Left lung (tissue), 4 donors: ENCODE measurements at regions not wholly inside any gene's neighbourhood (a gene's known extent, or its start where the extent isn't known, plus 50 kb on each side); places are given as distances from the start of the nearest gene placed in this dataset.
A peak's percentile ranks its signal among the peaks of the same experiment; 100 is the strongest.

Source experiments
- ATAC-seq: fragments of 200-7000 bp; cut with Tn5 transposase; one replicate; pipeline ENCODE4 v1.9.1; 2020; ENCODE audit warnings: moderate library complexity
- DNase-seq, 4 donors: peaks; one replicate each; pipeline ENCODE4 v3.0.0-alpha.2; 2013 to 2020
- H3K27ac ChIP-seq, 2 donors: fragments of 200-600 bp; sonication (generic) in 1 of 2; one replicate each; pipeline versions ENCODE4 v1.5.0 to v1.8.0; 2020 to 2021
- H3K27me3 ChIP-seq, 2 donors: fragments of 200-600 bp; sonication (generic) in 1 of 2; one replicate each; pipeline versions ENCODE4 v1.5.0 to v1.8.0; 2020 to 2021
- H3K36me3 ChIP-seq, 2 donors: fragments of 200-600 bp; sonication (generic) in 1 of 2; one replicate each; pipeline versions ENCODE4 v1.5.0 to v1.8.0; 2020 to 2021
- H3K4me1 ChIP-seq, 2 donors: fragments of 200-600 bp; one replicate each; pipeline ENCODE4 v1.8.0; 2021
- H3K4me3 ChIP-seq, 2 donors: fragments of 200-600 bp; sonication (generic) in 1 of 2; one replicate each; pipeline versions ENCODE4 v1.5.0 to v1.8.0; 2020 to 2021; ENCODE audit warnings: mild to moderate bottlenecking in 1 of 2
- H3K9me3 ChIP-seq, 2 donors: fragments of 200-600 bp; sonication (generic) in 1 of 2; one replicate each; pipeline versions ENCODE4 v1.5.0 to v1.8.0; 2020 to 2021
- intact Hi-C, 2 donors: fragments of 100-400 bp; cut with DNase I; formaldehyde crosslinking; loops; one replicate each; pipeline versions ENCODE4 v1.11.2 to v1.14.2; 2022
- TF ChIP-seq, protein P1 (sequence below), 2 donors: fragments of 200-600 bp; sonication (generic) in 1 of 2; IDR thresholded peaks; one replicate each; pipeline versions ENCODE4 v1.5.0 to v1.8.0; 2021; ENCODE audit warnings: antibody characterized with exemption in 2 of 2
- donor health status: DM: no; HTN: yes; CAD: no.
- donor health status: DM: no; HTN: no; CAD: no.

- no peak overlapping the region for H3K27ac ChIP-seq
- no peaks in the 10 kb centered on the region for H3K9me3 ChIP-seq
- DNase-seq (peak in 3 of 4 donors; percentile 42 to 78 (median 46)), ATAC-seq (peak; percentile 88)
- H3K36me3 ChIP-seq = no peaks in the 10 kb centered on the region
- TF ChIP-seq, protein P1, sequence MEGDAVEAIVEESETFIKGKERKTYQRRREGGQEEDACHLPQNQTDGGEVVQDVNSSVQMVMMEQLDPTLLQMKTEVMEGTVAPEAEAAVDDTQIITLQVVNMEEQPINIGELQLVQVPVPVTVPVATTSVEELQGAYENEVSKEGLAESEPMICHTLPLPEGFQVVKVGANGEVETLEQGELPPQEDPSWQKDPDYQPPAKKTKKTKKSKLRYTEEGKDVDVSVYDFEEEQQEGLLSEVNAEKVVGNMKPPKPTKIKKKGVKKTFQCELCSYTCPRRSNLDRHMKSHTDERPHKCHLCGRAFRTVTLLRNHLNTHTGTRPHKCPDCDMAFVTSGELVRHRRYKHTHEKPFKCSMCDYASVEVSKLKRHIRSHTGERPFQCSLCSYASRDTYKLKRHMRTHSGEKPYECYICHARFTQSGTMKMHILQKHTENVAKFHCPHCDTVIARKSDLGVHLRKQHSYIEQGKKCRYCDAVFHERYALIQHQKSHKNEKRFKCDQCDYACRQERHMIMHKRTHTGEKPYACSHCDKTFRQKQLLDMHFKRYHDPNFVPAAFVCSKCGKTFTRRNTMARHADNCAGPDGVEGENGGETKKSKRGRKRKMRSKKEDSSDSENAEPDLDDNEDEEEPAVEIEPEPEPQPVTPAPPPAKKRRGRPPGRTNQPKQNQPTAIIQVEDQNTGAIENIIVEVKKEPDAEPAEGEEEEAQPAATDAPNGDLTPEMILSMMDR (IDR thresholded peaks at IDR 0.05) = no peak
- H3K4me1 ChIP-seq = peaks cover 0 to 3% of the 10 kb centered on the region in 2 donors
- H3K27me3 ChIP-seq = no peaks in the 10 kb centered on the region
- no peak overlapping the region for H3K4me3 ChIP-seq
- intact Hi-C loops = no loop called here
These were observed 137.0 kb upstream of the C2CD4B start for GRCh38 chr15:62301993-62302675.

DNA sequence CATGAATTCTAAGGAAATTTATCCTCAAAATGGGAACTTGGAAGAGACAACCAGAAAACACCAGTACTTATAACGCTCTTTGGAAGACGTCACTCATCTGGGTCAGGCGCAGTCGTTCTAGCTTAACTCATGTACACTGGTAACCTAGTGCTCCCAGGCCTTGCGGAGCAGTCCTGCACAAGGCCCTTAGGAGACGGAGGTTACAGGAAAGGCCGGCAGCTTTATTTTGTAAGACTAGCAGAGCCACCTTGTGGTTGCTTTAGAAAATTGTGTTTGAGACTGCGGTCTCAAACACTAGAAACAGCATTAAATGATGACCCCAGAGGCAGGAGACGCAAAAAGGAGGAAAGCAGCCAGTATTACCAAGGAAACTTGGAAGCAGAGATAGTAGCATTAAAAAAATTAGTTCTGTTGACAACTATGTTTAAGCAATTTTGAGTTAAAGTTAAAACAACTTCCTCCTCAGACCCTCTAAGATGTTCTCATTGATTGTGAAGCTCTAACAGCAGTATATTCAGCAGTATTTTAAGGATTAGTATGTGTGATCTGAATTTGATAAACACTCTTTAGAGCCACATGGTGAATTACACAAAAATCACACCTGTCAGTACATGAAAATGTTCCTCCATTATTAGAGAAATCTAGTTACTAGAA, 141.9 kb upstream of the C2CD4B start:
- Histone ChIP-seq H3K27me3 (no peaks in the 10 kb centered on the region), H3K9me3 (no peaks in the 10 kb centered on the region), H3K4me3 (no peak overlapping the region), H3K4me1 (peaks cover 0 to 3% of the 10 kb centered on the region in 2 donors), H3K36me3 (no peaks in the 10 kb centered on the region), H3K27ac (no peak overlapping the region)
- DNase-seq (peak in 3 of 4 donors; percentile 50 to 76 (median 53)), ATAC-seq (peak; percentile 91)
- intact Hi-C loops = no loop called here
- TF ChIP-seq, protein P1 (IDR thresholded peaks at IDR 0.05) = peak; percentile 53 to 68

- H3K9me3 ChIP-seq = no peaks in the 10 kb centered on the region
- no peak for ATAC-seq
- DNase-seq = no peak
- TF ChIP-seq, protein P1 (IDR thresholded peaks at IDR 0.05) = no peak
- no peaks in the 10 kb centered on the region for H3K27me3 ChIP-seq
- no peak overlapping the region for H3K27ac ChIP-seq
- peaks cover 0 to 3% of the 10 kb centered on the region in 2 donors for H3K4me1 ChIP-seq
- no peak overlapping the region for H3K4me3 ChIP-seq
- intact Hi-C loops = no loop called here
- no peaks in the 10 kb centered on the region for H3K36me3 ChIP-seq
These were observed 142.5 kb upstream of the C2CD4B start for GRCh38 chr15:62307551-62307950.

- Histone ChIP-seq H3K27ac (no peak overlapping the region), H3K36me3 (no peaks in the 10 kb centered on the region), H3K9me3 (no peaks in the 10 kb centered on the region), H3K4me3 (no peak overlapping the region), H3K4me1 (no peaks in the 10 kb centered on the region), H3K27me3 (no peaks in the 10 kb centered on the region)
- intact Hi-C loops = no loop called here
- DNase-seq = no peak
- TF ChIP-seq, protein P1 (IDR thresholded peaks at IDR 0.05) = no peak
- ATAC-seq = no peak
These were observed 151.5 kb upstream of the C2CD4B start for GRCh38 chr15:62316413-62317060.

DNA sequence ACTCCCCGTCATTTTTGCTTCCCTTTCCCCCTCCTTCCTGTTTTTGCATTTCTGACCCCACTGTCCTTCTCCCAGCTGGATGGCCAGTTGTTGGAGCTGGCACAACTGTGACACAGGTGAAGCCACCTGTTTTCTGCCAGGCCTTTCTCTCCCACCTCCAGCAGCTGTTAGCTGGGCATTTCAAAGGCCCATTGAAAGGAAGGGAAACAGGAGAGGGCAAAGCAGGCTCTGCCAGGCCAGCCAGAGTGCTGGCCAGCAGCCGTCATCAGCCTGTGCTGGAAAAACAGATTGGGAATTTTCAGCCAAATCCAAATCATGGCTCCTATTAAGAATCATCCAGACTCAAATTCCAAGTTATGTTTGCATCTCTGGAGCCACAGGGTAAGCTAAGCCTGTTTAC, 155.2 kb upstream of the C2CD4B start:
- Histone ChIP-seq H3K9me3 (no peaks in the 10 kb centered on the region), H3K4me1 (no peaks in the 10 kb centered on the region), H3K36me3 (no peaks in the 10 kb centered on the region), H3K27ac (no peak overlapping the region), H3K27me3 (peaks cover 0 to 12% of the 10 kb centered on the region in 2 donors), H3K4me3 (no peak overlapping the region)
- DNase-seq (no peak), ATAC-seq (no peak)
- intact Hi-C loops = no loop called here
- TF ChIP-seq, protein P1 (IDR thresholded peaks at IDR 0.05) = no peak
